SW 1271 (cell line): ENCODE measurements at regions not wholly inside any gene's neighbourhood (a gene's known extent, or its start where the extent isn't known, plus 50 kb on each side); places are given as distances from the start of the nearest gene placed in this dataset.

Experiments
- DNase-seq, 2 experiments: peaks; one replicate each; lab custom pipeline; 2025; lab: John Stamatoyannopoulos, UW

GRCh38 chr18:26700728-26701127 is 152.4 kb upstream of the KCTD1 start:
- DNase-seq, result no peak

DNA sequence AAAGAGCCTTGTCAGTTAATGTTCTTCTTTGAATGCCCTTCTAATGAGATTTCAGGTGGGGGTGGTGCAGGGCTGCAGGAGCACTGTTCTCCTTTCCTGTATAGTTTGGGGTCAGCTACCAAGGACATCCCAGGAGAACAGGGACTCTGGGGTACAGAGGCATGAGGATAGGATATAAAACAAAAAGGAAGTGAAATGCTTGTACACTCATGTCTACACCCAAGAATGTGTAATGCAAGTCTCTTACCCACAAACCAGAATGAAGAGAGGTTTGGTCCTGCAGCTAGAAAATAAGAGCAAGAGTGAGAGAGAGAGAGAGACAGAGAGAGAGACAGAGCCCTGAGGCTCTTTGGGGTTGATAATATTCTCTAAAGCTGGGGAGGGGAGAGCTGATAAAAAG is 151.8 kb upstream of the KCTD1 start:
- DNase-seq, result no peak

DNA sequence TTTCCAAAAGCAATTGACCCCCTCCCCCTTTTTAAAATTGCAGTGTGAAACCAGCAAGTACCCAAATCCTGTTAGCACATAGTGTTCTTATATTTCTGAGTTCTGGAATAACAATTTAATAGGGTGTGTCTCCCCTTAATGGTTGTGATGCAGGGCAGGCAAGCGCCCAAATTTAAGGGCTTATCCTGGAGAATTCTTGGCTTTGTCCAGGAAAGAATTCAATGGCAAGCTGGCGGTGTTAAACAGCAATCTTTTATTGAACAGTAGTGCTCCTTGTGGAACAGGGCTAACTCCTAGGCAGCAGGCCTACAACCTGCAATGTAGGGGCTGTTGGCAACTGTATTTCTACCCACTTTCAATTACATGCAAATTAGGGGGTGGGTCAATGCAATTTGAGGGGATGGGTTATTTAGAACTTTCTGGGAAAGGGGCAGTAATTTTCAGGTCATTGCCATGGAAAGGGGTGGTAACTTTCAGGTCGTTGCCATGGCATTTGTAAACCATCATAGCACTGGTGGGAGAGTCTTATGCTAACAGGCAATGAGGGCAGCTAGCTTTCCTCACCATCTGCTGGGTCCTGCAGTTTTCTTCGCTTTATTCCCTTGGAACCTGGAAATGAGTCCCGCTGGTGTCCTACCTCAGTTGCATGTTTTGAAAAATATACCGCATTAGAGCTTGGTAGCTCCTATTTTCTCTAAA is 149.0 kb upstream of the KCTD1 start:
- no peak for DNase-seq

DNA sequence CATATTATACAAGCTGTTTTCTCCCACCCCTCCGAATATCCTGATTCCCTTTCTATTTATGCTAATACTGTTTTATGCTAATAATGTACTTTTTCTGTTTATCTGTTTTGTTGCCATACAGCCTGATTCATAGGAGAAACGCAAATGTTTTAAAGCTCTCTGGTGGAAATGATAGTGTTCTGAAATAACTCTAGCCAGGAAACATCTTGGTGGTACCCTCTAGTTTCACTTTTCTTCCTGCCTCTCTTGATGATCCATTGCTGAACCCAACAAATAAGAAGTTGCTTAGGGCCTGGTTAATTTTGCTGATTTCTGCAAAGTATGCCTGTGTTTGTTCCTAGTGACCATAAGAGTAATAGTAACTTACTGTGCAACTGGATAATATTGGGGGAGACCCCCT is 148.4 kb upstream of the KCTD1 start:
- DNase-seq, result no peak

DNA sequence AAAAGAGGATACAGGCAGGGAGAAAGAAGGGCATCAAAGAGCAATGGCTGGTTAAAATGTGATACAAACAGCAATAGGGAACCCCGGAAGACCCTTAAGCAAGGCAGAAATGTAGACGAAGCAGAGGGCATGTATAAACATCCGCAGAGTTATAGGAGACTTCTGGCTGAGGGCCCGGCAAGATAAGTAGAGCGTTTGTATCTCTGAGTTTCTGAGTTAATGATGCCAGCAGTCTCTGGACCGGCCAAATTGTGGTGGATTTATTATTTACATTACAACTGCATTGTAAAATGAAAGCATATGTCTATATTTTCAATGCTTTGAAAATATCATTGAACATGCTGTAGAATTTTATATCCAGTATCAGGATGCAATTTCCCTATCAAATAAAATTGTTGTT is 148.0 kb upstream of the KCTD1 start:
- DNase-seq, result no peak

- no peak for DNase-seq
Observed at GRCh38 chr18:26689226-26689879, 141.0 kb upstream of the KCTD1 start.

DNA sequence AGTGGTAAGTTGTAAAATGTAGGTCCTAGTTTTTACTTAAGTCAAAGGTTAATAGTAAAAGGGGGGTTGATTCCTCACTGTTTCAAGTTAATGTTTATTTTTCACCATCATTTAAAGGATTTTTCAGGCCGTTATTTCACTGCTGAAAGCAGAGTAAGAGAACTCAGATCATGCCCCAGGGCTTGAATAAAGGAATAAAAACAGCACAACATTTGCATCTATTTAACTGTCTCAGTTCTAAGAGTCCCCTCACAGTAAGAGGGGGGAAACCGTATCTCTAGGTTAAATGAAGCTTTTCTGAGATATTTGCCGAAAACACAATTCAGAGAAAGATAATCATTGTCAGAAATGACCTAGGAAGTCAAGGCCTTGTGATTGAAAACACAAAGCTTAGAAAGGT is 138.2 kb upstream of the KCTD1 start:
- DNase-seq, result no peak

DNA sequence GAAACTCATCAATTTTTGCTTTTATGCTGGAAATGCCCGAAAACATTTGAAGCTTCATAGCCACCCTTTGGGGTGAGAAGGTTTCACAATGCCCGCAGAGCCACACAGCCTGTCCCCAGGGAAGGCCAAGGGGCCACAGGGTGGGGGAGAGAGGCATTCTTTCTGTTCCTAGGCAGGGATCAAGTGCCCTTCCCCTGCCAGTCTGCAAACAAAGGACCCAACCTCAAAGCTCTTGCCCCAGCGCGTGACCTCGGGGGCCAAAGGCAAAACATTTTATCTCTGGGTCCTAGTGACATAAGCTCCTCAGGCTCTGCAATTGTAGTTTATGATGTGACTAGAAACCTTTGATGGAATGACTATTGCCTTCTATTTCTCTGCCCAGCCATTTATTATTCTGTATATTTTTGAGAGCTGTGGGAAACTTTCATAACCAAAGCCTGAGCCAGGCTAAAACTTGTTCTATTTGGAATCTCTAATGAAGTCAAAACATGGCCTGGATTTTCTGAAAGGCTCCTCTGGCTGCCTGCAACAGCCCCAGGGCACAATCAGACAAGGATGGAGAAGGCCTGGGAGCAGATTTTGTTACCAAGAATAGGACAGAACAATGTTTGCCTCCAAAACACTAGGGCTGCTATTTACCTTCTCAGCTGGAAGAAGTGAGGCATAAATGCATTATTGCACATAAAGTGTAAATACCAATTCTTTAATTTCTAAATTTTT is 137.2 kb upstream of the KCTD1 start:
- DNase-seq, result no peak

GRCh38 chr18:26677957-26678356 is 129.6 kb upstream of the KCTD1 start:
- DNase-seq, result no peak

- DNase-seq, result no peak
Observed at GRCh38 chr18:26667046-26667445, 118.7 kb upstream of the KCTD1 start.

DNA sequence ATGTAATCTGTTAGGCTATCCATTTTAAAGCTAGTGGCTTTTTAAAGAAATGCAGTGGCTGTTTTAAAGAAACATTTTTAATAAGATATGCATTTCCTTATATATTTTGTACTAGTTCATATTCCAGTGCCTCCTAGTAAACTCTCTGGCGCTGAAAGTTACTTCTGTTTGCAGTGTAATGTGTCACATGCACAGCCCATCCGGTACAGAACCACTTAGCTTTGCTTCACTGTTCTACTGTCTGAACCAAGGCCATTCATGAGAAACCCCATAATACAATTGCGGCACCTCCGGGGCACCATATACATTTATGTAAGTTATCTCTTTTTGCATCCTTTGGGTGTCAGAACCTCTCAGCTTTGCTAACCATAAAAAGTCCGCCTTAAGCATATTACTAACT is 114.6 kb upstream of the KCTD1 start:
- DNase-seq, result no peak

DNA sequence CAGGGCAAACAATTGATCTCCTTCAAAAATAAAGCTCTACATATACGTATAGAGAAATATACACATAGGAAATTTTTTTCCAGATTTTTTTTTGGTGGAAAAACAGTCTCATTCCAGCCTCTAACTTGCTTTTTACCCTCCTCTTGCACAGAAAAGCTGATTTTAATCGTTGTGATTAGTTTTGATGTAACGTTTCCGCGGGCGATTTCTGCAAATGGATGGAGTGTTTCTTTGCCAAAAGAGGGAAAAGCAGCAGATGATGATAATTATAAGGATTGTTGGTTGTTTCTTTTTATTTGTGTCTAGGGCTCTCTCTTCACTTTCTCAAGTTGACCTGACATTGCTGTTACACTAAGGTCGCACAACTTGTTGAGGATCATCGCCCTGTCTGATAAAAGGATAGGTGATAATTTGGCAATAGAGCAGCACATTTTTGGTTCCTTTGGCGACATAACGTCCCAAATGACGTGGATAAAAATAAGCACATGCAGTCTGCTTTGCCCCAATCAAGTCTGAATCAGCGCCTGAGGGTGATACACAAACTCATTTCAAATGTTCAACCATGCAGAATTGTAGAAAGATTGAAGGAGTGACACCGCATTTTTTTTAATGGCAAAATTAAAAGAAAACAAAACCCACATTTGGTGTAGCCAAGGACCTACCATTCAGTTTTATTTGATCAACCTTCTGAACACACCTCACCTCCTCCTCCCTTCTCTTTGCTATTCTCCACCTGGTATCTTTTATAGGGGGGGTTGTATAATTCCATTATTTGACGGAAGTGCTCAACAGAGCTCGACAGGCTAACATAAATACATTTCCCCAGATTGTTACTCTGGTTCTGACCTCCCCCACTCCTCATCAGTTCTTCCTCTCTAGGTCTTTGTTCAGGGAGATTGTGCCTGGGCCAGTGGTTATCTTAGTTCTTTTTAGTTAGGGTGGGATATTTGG is 109.6 kb upstream of the KCTD1 start:
- no peak for DNase-seq

DNA sequence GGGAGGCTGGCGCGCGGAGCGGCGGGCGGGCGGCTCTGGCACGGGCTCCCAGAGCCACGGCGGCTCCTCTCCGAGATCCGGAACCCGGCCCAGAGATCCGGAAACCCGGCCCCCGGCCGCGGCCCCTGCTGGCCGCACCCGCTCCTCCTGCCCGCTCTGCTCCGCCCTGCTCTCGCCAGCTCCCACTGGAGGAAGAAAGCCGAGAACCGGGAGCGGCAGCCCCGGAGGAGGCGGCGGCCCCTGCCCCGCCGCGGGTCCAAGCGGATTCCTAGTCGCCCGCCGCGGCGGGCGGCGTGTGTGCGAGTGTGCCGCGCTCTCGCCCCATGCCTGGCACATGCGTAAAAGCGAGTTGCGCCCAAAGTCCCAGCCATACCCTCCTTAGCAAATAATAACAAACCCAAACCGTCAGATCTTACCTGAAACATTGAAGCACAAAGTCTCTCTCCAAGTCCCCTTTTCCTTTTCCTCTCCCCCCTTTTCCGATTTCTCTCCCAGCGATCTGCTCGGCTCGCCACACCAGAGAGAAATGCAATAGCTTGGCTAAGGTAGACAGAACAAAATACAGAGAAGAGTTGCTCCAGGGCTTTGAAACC is 108.7 kb upstream of the KCTD1 start:
- peak in 1 of 2 experiments; percentile 38 for DNase-seq

- no peak for DNase-seq
Observed at GRCh38 chr18:26656431-26656943, 108.1 kb upstream of the KCTD1 start.

DNA sequence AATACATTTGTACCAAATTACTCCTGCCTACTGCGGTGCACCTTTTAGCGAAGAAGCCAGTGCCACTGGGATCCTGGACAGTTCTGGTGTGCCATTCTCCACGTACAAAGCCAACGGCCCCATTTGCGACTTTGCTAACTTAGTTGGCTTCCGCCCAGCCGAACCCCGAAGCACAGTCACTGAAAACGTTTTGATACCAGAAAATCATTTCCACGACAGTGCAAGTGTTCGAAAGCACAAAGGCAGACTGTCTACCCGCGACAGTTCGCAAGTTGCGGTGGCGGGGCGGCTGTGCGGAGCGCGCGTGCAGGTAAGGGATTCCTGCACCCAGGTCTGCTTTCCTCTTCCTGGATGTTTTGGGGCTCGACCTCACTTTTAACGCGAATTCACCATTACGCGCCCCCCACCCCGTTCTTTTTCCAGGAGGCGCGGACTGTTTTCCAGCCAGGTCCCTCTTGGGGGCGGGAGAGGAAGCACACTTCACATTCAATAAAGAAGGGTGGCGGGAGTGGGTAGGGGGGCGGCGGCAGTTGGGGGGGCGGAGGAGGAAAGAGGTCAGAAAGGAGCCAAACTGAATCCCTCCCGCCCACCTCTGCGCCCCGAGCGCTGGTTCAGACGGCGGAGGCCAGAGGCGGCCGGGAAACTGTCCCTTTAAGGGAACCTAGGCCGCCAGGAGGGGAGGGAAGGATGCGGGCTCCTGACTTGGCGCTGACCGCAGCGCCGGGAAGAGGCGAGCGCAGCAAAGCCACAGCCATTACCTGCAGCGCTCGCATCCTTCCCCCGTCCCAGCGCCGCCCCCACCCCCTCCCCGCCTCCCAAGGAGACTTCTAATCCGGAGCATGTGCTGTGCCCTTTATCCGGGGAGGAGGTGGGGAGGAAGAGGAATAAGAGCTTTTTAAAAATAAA is 107.4 kb upstream of the KCTD1 start:
- peak in 1 of 2 experiments; percentile 40 for DNase-seq

DNA sequence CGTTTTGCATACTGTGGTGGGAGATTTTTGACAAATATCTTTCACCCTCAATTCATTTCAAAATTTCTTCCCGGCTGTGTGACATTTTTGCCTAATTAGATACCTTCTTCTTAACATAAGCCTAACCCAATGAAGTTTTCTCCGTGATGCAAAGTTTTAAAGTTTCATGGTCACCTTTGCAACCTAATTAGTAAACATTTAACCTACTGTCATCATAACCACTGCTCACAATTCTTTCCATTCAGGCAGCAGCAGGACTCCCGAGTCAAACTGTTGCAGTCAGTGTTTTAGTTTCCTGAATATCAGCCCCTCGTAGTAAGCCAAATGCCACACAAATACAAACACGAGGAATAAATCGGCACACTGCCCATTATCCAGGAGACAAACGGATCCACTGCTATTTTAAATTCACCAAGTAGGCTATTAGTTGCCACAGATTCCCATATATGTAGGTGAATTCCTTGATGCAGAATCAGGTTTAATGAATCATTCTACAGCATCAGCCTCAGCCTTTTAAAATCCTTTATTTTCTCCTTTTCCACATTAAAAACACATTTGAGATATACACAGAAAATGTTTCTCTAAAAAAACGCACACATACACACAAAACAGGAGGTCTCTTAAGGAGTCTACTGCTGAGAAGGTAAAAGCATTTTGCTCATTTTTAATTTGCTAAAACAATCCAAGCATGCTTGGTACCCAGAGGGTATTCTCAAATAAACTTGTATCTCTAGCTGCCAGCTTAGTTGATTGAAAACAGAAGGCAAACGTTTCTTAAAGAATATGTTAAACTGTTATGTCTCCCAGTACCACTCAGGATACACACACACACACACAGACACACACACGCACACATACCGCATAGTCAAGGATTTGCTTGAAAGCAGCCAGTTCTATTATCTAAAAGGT is 106.5 kb upstream of the KCTD1 start:
- no peak for DNase-seq

GRCh38 chr18:26653943-26654615 is 105.7 kb upstream of the KCTD1 start:
- DNase-seq, result no peak

GRCh38 chr18:26652501-26652900 is 104.1 kb upstream of the KCTD1 start:
- DNase-seq, result no peak
